Fibroblast of pulmonary artery (primary cell): ENCODE measurements at regions not wholly inside any gene's neighbourhood (a gene's known extent, or its start where the extent isn't known, plus 50 kb on each side); places are given as distances from the start of the nearest gene placed in this dataset.

ENCODE experiments used
- DNase-seq: peaks from one replicate; pipeline ENCODE4 v3.0.0-alpha.2; 2010; ENCODE audit warnings: low read depth
- H3K4me3 ChIP-seq: replicated peaks from 2 replicates; pipeline ENCODE4 v1.5.1; 2011; ENCODE audit warnings: low read depth, mild to moderate bottlenecking, control low read depth, low read length, moderate library complexity
- TF ChIP-seq, protein P1 (sequence below): IDR thresholded peaks from 2 replicates; pipeline ENCODE4 v1.5.1; 2011; ENCODE audit warnings: mild to moderate bottlenecking, control low read depth, low read length, inconsistent platforms; ENCODE audit errors: missing control alignments

GRCh38 chrX:112377481-112377880 is 294.9 kb upstream of the TRPC5 start:
- no peak overlapping the region for H3K4me3 ChIP-seq
- TF ChIP-seq, protein P1, sequence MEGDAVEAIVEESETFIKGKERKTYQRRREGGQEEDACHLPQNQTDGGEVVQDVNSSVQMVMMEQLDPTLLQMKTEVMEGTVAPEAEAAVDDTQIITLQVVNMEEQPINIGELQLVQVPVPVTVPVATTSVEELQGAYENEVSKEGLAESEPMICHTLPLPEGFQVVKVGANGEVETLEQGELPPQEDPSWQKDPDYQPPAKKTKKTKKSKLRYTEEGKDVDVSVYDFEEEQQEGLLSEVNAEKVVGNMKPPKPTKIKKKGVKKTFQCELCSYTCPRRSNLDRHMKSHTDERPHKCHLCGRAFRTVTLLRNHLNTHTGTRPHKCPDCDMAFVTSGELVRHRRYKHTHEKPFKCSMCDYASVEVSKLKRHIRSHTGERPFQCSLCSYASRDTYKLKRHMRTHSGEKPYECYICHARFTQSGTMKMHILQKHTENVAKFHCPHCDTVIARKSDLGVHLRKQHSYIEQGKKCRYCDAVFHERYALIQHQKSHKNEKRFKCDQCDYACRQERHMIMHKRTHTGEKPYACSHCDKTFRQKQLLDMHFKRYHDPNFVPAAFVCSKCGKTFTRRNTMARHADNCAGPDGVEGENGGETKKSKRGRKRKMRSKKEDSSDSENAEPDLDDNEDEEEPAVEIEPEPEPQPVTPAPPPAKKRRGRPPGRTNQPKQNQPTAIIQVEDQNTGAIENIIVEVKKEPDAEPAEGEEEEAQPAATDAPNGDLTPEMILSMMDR: no peak
- no peak for DNase-seq

DNA sequence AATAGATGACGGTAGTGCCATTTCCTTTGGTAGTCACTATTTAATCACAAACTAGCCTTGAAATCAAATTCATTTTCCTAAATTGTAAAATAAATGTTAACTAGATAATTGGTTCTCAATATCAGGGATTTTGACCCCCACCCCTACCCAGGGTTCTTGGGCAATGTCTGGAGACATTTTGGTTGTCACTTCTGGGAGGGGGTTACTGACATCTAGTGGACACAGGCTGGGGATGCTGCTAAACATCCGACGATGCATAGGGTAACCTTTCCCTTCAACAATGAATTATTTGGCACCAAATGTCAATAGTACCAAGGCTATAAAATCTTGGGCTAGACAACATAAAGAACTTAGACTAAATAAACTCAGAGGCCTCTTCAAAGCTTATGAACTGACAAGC is 285.8 kb upstream of the TRPC5 start:
- DNase-seq: no peak
- TF ChIP-seq, protein P1: no peak
- no peak overlapping the region for H3K4me3 ChIP-seq

- TF ChIP-seq, protein P1: no peak
- no peak for DNase-seq
- no peak overlapping the region for H3K4me3 ChIP-seq
Observed at GRCh38 chrX:112367065-112367464, 284.5 kb upstream of the TRPC5 start.

DNA sequence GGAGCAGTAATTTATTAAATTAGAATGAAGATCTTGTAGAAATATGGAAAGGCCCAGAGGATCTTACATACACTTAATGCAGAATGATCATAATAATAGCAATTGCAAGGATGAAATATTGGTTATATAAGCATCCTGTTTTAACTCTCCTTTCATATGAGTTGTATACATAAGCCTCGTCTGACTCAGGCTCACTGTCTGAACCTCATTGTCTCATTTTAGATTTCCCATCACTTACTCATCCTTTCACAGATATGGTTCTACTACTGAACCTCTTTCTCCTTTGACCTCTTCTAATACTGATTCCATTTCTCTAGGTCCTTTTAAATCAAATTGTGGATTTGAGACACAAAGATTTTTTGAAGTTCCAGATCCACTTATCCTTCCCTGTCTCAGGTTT is 277.3 kb upstream of the TRPC5 start:
- TF ChIP-seq, protein P1: no peak
- DNase-seq: no peak
- no peak overlapping the region for H3K4me3 ChIP-seq

- TF ChIP-seq, protein P1: no peak
- no peak for DNase-seq
- H3K4me3 ChIP-seq: no peak overlapping the region
Observed at GRCh38 chrX:112355931-112356330, 273.4 kb upstream of the TRPC5 start.

DNA sequence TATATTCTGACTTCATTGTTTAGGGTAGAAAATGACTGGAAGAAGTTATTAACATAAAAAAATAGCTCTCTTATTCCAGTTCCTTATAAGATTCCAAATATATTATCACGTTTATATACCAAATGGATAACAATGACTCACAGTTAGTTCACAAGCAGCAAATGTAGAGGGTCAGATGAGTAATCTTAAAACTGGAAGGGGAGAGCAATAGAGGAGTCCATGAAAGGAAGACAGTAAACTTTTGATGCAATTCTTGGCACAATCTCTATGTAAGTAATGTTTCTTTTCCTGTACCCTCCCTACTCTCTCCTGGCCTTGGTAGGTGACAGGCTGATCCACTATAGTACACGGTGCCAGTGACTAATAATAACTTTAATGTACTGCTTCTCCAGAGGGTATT is 259.0 kb upstream of the TRPC5 start:
- TF ChIP-seq, protein P1: no peak
- no peak overlapping the region for H3K4me3 ChIP-seq
- peak; percentile 13 for DNase-seq

- no peak overlapping the region for H3K4me3 ChIP-seq
- TF ChIP-seq, protein P1: no peak
- DNase-seq: no peak
Observed at GRCh38 chrX:112313201-112313600, 230.6 kb upstream of the TRPC5 start.
